T-helper 9 cell (primary cell): ENCODE measurements at regions not wholly inside any gene's neighbourhood (a gene's known extent, or its start where the extent isn't known, plus 50 kb on each side); places are given as distances from the start of the nearest gene placed in this dataset.

ENCODE experiments used
- DNase-seq: peaks from one replicate; pipeline ENCODE4 v3.0.0-alpha.2; 2020

- DNase-seq = no peak
These were observed 393.9 kb upstream of the CFAP20DC start for GRCh38 chr3:59443618-59444293.

- no peak for DNase-seq
These were observed 392.2 kb upstream of the CFAP20DC start for GRCh38 chr3:59442046-59442445.

GRCh38 chr3:59440285-59441028, 390.6 kb upstream of the CFAP20DC start:
- no peak for DNase-seq

- no peak for DNase-seq
These were observed 388.7 kb upstream of the CFAP20DC start for GRCh38 chr3:59438492-59438891.

- DNase-seq = no peak
These were observed 386.5 kb upstream of the CFAP20DC start for GRCh38 chr3:59436164-59436958.

- DNase-seq = no peak
These were observed 383.7 kb upstream of the CFAP20DC start for GRCh38 chr3:59433546-59433945.

GRCh38 chr3:59432665-59433064, 382.8 kb upstream of the CFAP20DC start:
- DNase-seq = no peak

GRCh38 chr3:59430341-59430740, 380.5 kb upstream of the CFAP20DC start:
- DNase-seq = no peak

GRCh38 chr3:59429198-59429597, 379.4 kb upstream of the CFAP20DC start:
- no peak for DNase-seq

GRCh38 chr3:59426821-59427565, 377.2 kb upstream of the CFAP20DC start:
- DNase-seq = no peak

GRCh38 chr3:59425942-59426341, 376.1 kb upstream of the CFAP20DC start:
- DNase-seq = peak; percentile 15

- DNase-seq = no peak
These were observed 375.5 kb upstream of the CFAP20DC start for GRCh38 chr3:59425371-59425770.

GRCh38 chr3:59424268-59425010, 374.6 kb upstream of the CFAP20DC start:
- DNase-seq = no peak

- DNase-seq = no peak
These were observed 373.9 kb upstream of the CFAP20DC start for GRCh38 chr3:59423707-59424106.

- DNase-seq = no peak
These were observed 372.5 kb upstream of the CFAP20DC start for GRCh38 chr3:59422312-59422711.

- DNase-seq = no peak
These were observed 369.0 kb upstream of the CFAP20DC start for GRCh38 chr3:59418836-59419235.

GRCh38 chr3:59412516-59412915, 362.7 kb upstream of the CFAP20DC start:
- DNase-seq = no peak

- no peak for DNase-seq
These were observed 361.9 kb upstream of the CFAP20DC start for GRCh38 chr3:59411694-59412093.

- DNase-seq = no peak
These were observed 361.4 kb upstream of the CFAP20DC start for GRCh38 chr3:59411186-59411585.

- no peak for DNase-seq
These were observed 358.3 kb upstream of the CFAP20DC start for GRCh38 chr3:59408047-59408624.

GRCh38 chr3:59407425-59407824, 357.6 kb upstream of the CFAP20DC start:
- DNase-seq = no peak

GRCh38 chr3:59406943-59407342, 357.1 kb upstream of the CFAP20DC start:
- DNase-seq = no peak
